ENCODE measurements at regions not wholly inside any gene's neighbourhood (a gene's known extent, or its start where the extent isn't known, plus 50 kb on each side); places are given as distances from the start of the nearest gene placed in this dataset.

DNA sequence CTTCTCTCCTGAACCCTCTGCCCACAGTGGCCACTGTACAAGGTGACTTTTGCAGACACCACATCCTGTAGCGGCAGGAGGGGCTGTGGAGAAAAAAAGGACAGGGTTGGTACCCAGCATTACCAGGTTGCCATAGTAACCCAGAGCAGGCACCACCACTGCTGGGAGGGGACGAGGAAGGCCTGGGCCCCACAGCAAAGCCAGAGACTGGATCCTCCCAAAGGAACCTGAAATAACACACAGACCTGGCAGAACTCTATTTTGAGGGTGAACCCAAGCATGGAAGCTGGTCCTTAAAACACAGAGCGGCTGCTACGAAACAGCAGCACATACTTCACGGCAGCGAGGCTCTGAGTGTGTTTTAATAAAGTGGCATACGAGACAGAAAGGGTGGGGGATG is 380.6 kb downstream of the CTTN start:
- DNase-seq = no peak

DNA sequence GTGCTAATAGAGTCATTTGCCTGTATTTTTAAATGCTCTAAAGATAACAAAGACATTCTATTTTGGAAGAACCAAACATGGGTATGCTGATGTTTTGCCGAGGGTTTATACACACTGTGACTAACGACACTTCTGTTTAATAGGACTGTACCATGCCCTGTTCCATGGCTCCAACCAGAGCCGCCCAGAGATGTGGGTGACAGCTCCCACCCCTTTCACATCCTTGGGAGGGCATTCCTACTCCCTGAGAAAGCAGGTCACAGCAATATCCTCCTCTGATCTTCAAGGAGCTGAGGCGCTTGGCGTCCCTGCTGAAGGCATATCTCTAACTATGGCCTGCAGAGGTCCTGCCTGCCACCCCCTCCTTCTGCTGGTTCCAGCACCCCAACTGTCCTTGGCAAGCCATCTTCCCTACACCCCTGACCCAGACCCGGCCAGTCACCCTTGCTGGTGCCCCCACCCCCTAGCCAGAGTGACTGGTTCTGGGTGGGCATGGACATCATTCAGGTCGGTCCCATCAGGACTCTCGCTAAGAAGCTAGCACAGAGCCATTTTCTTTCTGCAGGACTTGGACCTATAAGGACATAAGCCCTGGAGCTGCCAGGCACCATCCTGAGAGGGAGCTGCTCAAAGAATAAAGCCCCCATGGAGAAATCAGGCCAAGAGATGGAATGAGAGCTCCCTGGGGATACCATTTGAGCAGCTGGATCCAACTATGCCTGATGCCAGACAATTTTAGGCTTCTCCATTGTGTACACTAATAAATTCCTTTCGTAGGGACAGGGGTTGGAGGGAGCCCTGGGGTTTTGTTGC is 381.3 kb downstream of the CTTN start:
- no peak for DNase-seq

DNA sequence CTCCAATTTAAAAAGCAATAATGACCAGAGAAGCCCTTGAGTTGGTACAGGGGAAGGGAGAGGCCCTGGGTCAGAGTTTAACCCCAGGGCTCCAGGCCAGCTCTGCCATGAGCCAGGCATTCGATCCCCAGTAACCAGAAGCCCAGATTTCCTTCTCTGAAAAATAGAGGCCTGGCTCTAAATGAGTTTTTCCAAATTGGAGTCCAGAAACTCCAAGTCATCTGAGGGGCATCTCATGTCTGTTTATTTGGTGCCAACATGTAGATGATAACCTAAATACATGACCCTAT is 381.9 kb downstream of the CTTN start:
- no peak for DNase-seq

DNA sequence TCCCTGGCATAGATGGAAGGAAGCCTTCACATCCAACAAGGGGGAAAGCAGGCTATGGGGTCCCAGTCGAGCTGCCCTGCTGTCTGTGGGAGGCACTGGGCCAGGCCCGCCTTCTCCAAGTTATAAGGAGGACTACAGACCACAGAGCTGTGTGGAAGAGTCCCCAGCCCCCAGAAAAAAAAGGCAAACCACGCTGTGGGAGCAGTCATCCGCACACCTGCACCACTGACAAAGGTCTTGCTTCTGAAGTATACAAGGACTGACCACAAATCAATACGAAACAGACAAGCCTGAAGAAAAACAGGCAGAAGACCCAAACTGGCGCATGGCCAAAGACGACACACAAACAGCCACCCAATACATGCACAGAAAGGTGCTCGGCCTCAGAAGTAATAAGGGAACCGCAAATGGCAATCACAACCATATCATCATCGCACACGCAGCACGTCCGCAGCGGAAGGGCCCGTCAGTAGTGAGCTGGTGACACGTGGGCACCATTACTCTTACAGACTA is 384.1 kb downstream of the CTTN start:
- no peak for DNase-seq

DNA sequence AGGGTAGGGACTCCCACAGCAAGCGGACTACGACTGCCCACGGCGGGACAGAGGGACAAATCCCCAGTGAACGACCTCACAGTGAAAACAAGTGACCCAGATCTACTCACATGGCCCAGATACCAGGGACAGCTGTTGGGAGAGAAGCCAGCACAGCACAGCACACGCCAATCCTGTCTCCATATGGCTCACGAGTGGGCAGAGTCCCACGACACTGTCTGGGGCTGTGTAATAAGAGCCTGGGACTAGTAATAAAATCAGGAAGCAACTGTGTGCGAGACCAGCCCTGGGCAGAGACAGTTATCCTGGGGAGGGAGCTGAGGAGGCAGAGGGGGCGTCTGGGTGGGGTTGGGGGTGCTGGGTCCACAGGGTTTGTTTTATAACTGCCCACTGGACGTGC is 385.0 kb downstream of the CTTN start:
- no peak for DNase-seq

DNA sequence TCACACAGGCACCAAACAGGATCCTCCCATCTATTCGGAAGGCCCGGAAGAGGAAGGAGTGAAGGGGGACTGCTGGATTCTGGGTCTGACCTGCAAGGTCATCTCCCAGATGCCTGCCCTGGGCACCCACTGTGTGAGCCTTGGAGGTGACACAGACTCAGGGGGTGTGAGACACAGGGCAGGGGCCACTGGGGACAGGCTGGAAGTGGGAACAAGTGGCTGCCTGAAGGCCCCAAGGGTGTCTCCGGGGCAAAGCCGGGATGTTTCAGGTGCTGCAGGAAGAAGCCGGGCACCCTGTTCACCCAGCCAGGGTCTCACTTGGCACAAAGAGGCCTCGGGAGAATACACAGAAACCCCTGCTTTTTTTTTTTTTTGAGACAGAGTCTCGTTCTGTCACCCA is 385.5 kb downstream of the CTTN start:
- DNase-seq = no peak

DNA sequence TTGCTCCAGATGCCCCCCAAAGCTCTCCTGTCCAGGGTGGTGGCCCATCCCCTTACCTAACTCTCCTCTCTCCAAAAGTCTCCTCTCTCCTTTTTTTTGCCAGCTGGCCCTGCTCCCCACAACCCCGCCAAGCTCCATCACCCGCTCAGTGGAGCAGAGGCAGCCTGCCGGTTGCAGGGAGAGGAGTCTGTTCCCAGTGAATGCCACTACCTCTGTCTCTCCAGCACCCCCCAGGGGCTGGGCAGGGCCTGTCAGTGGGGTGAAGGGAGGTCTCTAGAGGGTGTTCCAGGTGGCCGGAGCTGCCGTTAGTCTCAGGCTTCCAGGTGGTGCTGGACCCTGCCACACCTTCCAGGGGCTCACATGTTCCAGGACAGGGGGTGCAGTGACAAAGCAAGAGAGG is 387.0 kb downstream of the CTTN start:
- DNase-seq = no peak

DNA sequence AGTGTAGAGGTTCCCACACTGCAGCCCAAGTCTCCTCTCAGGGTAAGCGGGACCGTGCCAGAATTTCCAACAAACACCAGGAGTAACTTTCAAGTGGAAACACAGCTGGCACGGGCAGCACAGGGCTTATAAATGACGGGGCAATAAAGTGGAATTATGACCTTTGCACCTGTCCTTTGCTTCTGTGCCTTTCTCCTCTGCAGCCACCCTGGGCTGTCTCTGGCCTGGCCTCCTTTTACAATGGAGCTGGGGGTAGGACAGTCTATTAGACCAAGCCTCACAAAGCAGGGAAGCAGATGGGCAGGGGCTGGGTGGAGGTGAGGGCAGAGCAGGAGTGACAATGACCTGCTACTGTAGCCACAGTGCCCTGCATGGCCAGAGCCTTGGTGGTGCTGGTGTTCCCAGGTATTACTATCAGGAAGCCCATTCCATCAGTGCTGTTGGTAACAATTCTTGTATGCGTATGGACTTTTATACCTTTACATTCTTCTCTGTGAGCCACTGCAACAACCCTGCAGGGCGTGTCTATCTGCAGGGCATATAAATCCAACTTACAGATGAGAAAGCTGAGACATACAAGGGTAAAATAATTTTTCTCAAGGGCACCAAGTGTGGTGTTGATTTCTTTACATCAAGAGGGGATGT is 387.8 kb downstream of the CTTN start:
- DNase-seq = no peak

DNA sequence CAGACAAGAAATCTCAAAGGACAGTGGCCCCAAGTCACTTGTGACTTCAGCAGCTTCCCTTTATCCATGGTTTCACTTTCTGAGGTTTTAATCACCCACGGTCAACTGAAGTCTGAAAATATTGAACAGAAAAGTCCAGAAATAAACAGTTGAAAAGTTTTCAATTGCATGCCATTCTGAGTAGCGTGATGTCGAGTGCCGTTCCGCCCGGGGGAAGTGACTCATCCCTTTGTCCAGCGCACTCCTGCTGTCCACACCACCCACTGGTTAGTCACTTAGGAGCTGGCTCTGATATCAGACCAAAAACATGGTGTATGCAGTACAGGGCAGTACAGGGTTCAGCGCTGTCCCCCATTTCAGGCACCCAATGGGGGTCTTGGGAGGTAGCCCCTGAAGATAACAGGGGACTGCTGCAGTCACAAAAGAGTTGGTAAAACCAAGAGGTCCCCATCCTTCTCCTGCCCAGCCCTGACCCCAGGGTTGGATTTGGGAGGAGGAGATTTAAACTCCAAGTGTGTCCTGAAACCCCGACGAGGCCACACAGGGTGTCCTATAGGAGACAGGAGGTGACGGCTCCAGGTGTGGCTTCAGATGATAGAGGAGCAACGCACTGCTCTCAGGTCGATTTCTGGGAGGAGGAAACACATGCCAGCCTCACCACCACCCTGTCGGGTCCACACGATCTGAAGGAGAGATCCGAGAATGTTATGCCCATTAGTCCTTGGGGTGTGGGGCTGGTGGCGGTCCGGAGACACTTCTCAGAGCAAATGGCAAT is 390.1 kb downstream of the CTTN start:
- no peak for DNase-seq

DNA sequence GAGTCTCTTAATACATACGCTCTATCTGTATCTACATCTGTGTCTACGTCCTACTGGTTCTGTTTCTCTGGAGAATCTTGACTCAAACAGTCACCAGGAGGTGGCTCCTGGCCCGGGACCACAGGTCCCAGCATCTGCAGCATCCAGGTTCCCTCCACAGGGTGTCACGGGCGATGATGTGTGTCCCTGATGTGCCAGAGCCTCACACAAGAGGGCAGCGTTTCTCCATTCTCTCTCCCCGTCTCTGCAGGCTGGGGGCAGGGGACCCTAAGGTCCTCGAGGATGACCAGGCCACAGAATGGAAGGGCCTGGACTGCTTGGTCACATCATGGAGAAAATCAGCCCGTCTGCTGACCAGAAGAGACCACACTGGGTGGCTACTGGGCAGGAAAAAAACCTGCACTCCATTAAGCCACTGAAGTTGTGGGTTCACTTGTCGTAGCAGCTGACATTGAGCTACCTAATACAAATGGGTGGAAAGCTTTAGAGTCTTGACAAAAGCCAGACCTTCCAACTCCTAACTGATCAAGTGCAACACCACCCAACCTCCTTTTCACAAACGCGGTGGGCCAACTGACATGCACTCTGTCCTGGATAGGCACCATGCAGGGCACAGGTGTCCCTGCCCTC is 392.5 kb downstream of the CTTN start:
- DNase-seq = no peak

DNA sequence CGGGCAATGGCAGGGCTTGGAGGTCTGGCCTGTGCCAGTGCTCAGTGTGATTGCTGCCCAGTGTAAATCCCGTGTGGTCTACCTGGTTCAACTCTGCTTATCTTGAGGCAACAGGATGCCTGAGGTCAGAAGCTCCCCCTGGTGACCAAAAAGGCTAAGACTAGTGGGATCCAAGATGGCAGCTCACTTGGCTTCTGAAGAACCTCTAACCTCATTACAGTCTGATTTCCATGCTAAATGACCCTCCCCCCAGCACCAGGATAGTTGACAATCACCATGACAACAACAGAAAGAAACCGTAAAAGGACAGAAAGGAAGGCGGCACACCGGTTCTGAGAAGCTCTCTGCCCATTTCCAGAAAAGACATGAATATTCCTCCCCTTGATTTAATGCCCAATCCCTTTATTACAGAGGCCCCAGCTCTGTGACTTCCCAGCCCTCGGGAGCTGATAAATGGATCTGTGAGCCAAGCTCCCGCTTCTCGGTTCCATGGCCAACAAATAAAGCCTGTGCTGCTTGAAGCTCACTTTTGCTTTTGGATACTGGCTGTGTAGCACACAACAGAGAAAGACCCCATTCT is 398.4 kb downstream of the CTTN start:
- DNase-seq = no peak

DNA sequence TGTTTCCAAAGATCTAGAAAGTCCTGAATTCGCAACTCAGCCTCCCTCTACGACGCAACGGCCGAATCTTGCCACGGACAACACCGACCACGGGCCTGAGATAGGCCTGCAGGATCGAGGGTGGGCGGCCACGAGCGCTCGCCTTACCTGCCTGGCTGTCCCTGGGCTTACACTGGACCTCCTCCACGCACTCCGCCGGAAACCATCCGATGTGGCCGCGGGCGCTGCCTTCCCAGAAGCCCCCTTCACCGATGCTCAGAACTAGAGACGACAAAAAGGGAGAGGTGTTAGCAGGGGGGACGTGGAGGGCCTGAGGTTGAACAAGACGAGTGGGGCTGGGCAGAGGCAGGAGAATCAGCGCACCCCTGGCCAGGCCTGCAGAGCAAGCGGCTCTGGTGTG is 400.0 kb downstream of the CTTN start:
- DNase-seq = no peak

DNA sequence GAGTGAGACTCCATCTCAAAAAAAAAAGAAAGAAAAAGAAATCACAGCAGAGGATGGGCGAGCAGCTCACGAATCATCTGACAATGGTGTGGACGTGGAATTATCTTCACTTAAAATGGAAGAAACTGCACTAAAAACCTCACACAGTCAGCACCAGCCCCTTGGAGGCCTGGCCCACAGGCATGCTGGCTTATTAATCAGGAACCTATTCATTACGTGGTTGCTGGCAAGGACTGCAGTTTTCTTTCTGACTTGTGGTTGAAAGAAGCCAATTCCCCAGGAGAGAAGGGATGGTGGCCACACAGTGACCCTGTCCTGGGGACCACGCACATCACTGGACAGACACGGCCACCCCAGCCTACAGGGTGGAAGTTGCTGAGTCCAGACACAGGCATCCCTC is 401.1 kb downstream of the CTTN start:
- no peak for DNase-seq

DNA sequence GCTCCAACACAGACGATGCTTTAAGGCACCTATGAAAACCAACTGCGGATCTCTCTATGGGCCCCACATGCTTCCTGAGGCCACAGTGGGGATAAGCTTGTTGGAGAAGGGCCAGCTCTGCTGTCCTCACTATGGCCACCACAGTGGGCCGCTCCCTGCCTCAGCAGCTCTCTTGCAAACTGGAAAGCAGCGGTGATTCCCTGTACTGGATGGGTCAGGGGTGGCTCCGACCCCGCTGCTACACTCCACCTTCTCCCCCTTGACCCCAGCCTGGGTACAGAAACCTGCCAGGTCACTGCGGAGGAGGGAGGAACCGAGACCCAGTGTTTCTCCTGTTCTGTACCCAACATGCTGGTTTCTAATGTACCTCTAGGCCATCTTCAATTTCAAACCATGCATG is 403.9 kb downstream of the CTTN start:
- DNase-seq = no peak

DNA sequence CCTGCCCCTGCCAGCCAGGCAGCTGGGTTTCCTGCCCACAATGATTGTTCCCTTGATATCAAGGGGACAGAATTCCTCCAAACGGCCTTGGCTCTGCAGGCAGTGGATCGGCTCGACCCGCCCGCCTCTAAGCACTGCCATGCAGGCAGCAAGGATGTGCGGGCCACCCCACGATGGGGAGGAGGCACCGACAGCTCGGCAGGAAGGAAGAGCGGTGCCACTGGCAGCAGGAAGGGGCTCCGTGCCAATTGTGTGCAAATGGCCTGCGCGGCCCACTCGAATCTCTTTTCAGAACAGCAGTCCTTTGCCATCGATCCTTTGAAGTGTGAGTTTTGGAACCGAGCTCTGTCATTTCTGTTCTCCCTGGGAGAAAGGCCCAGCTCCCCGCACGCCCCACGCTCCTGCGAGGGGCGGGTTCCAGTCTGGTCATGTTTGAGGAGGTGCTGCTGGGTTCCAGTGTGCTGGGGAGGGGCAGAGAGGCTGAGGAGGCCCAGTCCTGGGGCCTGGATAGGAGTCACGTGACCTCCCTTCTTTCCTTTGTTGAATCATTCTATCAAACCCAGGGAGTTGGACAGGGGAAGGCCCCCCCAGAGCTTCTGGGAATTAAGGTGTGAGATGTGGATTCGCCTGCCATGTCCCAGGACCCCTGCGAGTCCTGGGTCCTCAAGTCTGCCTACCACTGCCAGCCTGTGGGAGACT is 406.0 kb downstream of the CTTN start:
- no peak for DNase-seq

DNA sequence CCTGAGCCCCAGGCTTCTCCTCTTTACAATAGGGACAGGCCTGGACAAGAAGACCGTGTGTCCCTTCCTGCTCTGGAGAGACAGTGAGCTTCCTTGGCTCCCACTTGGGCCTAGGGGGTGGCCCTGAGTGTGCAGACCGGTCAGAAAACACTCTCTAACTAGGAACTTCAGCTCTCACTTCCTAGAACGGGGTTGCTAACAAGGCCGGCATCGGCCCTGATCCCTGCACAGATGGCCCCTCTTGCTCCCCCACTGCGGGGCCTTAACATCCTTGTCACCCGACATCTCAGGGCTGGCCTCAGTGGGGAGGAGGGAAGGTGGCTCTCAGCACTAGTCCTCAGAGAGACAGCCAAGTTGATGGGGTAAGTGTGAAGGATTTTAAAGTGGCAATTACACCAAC is 406.9 kb downstream of the CTTN start:
- no peak for DNase-seq

DNA sequence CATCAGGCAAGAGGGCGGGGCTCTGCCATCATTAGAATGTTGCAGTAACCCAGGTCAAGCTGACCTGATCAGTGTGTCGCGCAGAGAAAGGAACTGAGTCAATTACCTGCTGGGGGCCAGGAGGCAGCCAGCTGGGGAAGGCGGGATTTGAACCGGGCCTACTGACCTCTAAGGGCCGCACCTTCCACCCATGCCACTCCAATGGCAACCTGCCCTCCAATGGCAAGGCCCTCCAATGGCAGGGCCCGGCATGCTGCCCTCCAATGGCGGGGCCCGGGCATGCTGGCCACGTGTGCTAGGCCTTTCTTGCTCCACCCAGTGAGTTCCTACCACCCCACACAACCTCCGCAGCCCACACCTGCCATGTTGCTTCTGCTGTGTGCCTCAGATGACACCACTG is 407.6 kb downstream of the CTTN start:
- DNase-seq = no peak

DNA sequence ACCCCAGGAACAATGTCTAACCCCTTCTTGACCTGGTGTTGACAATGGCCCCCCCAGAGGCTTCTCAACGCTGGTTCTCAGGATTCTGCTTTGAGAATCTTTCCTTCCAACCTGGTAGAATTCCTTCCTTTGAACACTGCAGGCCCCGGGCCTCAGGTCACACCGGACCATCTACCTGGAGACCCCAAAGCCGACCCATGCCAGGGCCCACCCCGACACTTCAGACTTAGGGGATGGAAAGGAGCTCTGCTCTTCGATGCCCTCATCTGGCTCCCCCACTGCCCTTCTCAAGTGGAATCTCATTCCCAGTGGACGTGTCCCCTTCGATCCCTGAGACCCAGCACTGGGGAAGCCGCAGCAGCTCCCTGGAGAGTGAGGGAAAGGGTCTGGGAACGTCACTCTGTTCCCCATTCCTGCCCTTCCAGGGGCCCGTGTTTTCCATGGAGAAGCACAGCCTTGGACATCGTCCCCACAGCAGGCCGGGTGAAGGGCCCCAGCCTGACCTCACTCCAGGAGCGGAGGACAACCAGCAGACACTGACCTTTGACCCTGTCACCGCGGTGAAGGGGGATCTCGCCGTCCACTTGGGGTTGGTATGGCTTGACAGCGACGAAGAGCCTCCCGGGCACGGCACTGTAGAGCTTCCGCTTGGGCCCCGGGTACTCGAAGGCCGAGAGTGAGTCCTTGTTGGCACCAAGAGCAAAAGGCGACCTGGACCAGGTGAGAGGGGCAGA is 408.3 kb downstream of the CTTN start:
- DNase-seq = no peak

DNA sequence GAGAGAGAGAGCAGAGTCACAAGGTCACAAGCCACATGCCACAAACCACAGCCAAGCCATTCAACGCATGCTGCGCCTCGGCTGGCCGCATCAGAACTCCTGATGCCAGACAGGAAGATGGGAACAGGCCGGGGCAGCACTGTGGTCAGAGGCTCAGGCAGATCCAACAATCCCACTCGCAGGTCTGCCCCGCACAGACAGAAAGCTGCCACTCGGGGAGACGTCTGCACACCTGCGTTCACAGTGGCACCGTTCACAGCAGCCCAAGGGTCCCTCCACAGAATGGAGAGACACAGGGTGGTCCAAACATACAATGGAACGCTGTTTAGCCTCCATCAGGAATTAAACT is 408.8 kb downstream of the CTTN start:
- DNase-seq = no peak

DNA sequence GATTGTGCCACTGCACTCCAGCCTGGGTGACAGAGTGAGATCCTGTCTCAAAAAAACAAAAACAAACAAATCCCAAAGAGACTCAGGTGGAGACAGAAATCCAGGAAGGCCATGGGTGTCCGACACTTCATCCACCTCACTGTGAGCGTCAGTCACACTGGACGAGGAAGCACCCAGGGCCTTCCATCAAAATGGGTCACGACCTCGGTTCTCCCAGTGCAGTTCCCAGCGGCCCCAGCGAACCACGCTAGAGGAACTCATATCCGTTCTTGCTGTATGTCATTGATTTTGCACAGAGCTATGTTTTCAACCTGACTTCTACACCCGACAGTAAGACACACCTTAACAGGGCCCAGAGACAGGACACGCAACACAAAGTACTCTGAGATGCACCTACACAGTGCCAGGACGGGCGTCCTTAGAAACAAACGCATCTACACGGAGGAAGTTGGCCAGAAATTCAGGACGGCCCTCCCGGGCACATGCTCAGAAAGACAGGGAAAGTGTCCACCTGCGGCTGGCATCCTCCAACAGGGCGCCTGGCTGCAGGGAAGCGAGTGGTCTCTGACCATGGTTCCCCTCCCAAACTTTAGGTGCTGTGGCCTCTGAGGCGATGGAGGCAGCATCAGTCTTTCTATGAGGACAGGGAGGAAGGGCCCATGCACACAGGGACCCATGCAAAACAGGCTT is 410.5 kb downstream of the CTTN start:
- DNase-seq = no peak

DNA sequence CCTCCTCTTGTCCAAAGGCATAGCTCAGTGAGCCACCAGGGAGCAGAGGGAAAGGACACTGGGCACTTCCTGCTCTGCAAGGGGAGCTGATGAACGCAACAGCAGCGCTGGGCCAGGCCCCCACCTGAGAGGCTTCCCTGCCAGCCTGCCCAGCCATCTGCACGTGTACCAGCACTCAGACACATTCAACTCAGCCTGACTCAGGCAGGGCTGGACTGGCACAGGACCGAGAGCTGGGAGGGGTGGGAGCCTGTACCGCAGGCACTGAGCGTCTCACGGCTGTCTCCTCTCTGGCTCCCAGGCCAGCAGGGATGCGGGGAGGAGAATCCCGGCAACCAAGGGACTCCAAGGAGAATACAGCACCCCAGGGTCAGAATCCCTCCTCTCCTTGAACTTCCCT is 411.8 kb downstream of the CTTN start:
- DNase-seq = no peak

All from Kasumi-1 (cell line).